HEK293 (cell line): ENCODE measurements at regions not wholly inside any gene's neighbourhood (a gene's known extent, or its start where the extent isn't known, plus 50 kb on each side); places are given as distances from the start of the nearest gene placed in this dataset.

Experiments used
- CTCF ChIA-PET: fragments of 350-600 bp; formaldehyde crosslinking; extraction: SDS; loops from one replicate; lab custom pipeline; 2021; ENCODE audit warnings: antibody characterized with exemption; lab: Yijun Ruan, JAX
- POLR2A ChIA-PET: fragments of 300-600 bp; formaldehyde crosslinking; extraction: SDS; loops from one replicate; lab custom pipeline; 2020; ENCODE audit warnings: antibody characterized with exemption, inconsistent platforms; lab: Yijun Ruan, JAX
- H3K27ac ChIP-seq: fragments of 200-500 bp; sonication (Bioruptor generic); 2 replicates; pipeline ENCODE4 v1.5.1; 2014; ENCODE audit warnings: low read depth, low read length, control low read depth, inconsistent platforms; ENCODE audit errors: extremely low read depth
- H3K36me3 ChIP-seq, 2 experiments: fragments of 200-500 bp in 1 of 2; sonication (Bioruptor generic) in 1 of 2; 1 replicate in 1 of 2; 2 replicates in 1 of 2; pipeline ENCODE4 v1.5.1; 2014 to 2017; ENCODE audit warnings: inconsistent platforms in 2 of 2, low read length in 2 of 2; ENCODE audit not compliant: control insufficient read depth in 2 of 2, insufficient read depth in 1 of 2
- H3K4me1 ChIP-seq: fragments of 200-500 bp; sonication (Bioruptor generic); 2 replicates; pipeline ENCODE4 v1.5.1; 2014; ENCODE audit warnings: mild to moderate bottlenecking, low read length, inconsistent platforms; ENCODE audit not compliant: control insufficient read depth, insufficient read depth
- H3K4me3 ChIP-seq: 2 replicates; pipeline ENCODE4 v1.5.1; 2011; ENCODE audit warnings: low read depth, mild to moderate bottlenecking, control low read depth, low read length, moderate library complexity
- H3K9me3 ChIP-seq: fragments of 200-500 bp; sonication (Bioruptor generic); 2 replicates; pipeline ENCODE4 v1.5.1; 2014; ENCODE audit warnings: low read depth, low read length, inconsistent platforms; ENCODE audit not compliant: control insufficient read depth, insufficient read depth
- HOXA7 ChIP-seq: sonication (generic); formaldehyde crosslinking; IDR thresholded peaks from 2 replicates; pipeline ENCODE4 v1.8.1; 2022; ENCODE audit warnings: missing genetic modification reagents, borderline replicate concordance
- OVOL3 ChIP-seq: fragments of 450-650 bp; formaldehyde crosslinking; IDR thresholded peaks from 2 replicates; pipeline ENCODE4 v1.5.1; 2016; ENCODE audit warnings: missing biosample characterization, missing genetic modification characterization
- PRDM1 ChIP-seq: fragments of 450-650 bp; formaldehyde crosslinking; IDR thresholded peaks from 2 replicates; pipeline ENCODE4; 2016; ENCODE audit warnings: missing biosample characterization, missing genetic modification characterization
- RBAK ChIP-seq: fragments of 450-650 bp; formaldehyde crosslinking; IDR thresholded peaks from 2 replicates; pipeline ENCODE4 v1.5.1; 2016; ENCODE audit warnings: missing biosample characterization, missing genetic modification characterization
- TRIM28 ChIP-seq: IDR thresholded peaks from 2 replicates; pipeline ENCODE4 v1.6.1; 2011; ENCODE audit warnings: low read length, control low read depth, borderline replicate concordance
- WT1 ChIP-seq: fragments of 450-650 bp; formaldehyde crosslinking; IDR thresholded peaks from 2 replicates; pipeline ENCODE4 v1.5.1; 2016; ENCODE audit warnings: missing biosample characterization, missing genetic modification characterization
- ZIC2 ChIP-seq: fragments of 450-650 bp; formaldehyde crosslinking; IDR thresholded peaks from 2 replicates; pipeline ENCODE4 v1.5.1; 2016; ENCODE audit warnings: missing biosample characterization, missing genetic modification characterization
- ZNF114 ChIP-seq: fragments of 450-650 bp; formaldehyde crosslinking; IDR thresholded peaks from 2 replicates; pipeline ENCODE4 v1.5.0; 2017; ENCODE audit warnings: missing biosample characterization, missing genetic modification characterization
- ZNF133 ChIP-seq: fragments of 450-650 bp; formaldehyde crosslinking; IDR thresholded peaks from 2 replicates; pipeline ENCODE4 v1.5.1; 2016; ENCODE audit warnings: missing biosample characterization, missing genetic modification characterization
- ZNF16 ChIP-seq: fragments of 450-650 bp; formaldehyde crosslinking; IDR thresholded peaks from 2 replicates; pipeline ENCODE4 v1.5.1; 2016; ENCODE audit warnings: low read depth, missing biosample characterization, missing genetic modification characterization
- ZNF223 ChIP-seq: fragments of 450-650 bp; formaldehyde crosslinking; IDR thresholded peaks from 2 replicates; pipeline ENCODE4 v1.5.1; 2016; ENCODE audit warnings: missing biosample characterization, missing genetic modification characterization
- ZNF248 ChIP-seq: fragments of 450-650 bp; formaldehyde crosslinking; IDR thresholded peaks from 2 replicates; pipeline ENCODE4 v1.5.1; 2017; ENCODE audit warnings: missing biosample characterization, missing genetic modification characterization
- ZNF335 ChIP-seq: fragments of 450-650 bp; formaldehyde crosslinking; conservative IDR thresholded peaks from 2 replicates; pipeline ENCODE4 v1.5.1; 2016; ENCODE audit warnings: missing biosample characterization, missing genetic modification characterization
- ZNF354C ChIP-seq: fragments of 450-650 bp; formaldehyde crosslinking; IDR thresholded peaks from 2 replicates; pipeline ENCODE4 v1.5.1; 2016; ENCODE audit warnings: missing biosample characterization, missing genetic modification characterization, low read depth, borderline replicate concordance
- ZNF366 ChIP-seq: fragments of 450-650 bp; formaldehyde crosslinking; conservative IDR thresholded peaks from 2 replicates; pipeline ENCODE4 v1.5.1; 2016; ENCODE audit warnings: missing biosample characterization, missing genetic modification characterization
- ZNF423 ChIP-seq: fragments of 450-650 bp; formaldehyde crosslinking; IDR thresholded peaks from 2 replicates; pipeline ENCODE4 v1.5.1; 2016; ENCODE audit warnings: missing biosample characterization, missing genetic modification characterization
- ZNF473 ChIP-seq: fragments of 450-650 bp; formaldehyde crosslinking; IDR thresholded peaks from 2 replicates; pipeline ENCODE4 v1.5.1; 2017; ENCODE audit warnings: missing biosample characterization, missing genetic modification characterization
- ZNF555 ChIP-seq: fragments of 450-650 bp; formaldehyde crosslinking; conservative IDR thresholded peaks from 2 replicates; pipeline ENCODE4 v1.5.1; 2017; ENCODE audit warnings: missing biosample characterization, mild to moderate bottlenecking, missing genetic modification characterization, inconsistent platforms
- ZNF747 ChIP-seq: fragments of 450-650 bp; formaldehyde crosslinking; IDR thresholded peaks from 2 replicates; pipeline ENCODE4 v1.5.1; 2016; ENCODE audit warnings: missing biosample characterization, missing genetic modification characterization
- ZNF785 ChIP-seq: fragments of 450-650 bp; formaldehyde crosslinking; IDR thresholded peaks from 2 replicates; pipeline ENCODE4 v1.5.1; 2016; ENCODE audit warnings: missing biosample characterization, missing genetic modification characterization
- ZNF843 ChIP-seq: fragments of 450-650 bp; formaldehyde crosslinking; IDR thresholded peaks from 2 replicates; pipeline ENCODE4 v1.5.1; 2016; ENCODE audit warnings: missing biosample characterization, missing genetic modification characterization
- ZSCAN16 ChIP-seq: fragments of 450-650 bp; formaldehyde crosslinking; IDR thresholded peaks from 2 replicates; pipeline ENCODE4 v1.5.1; 2016; ENCODE audit warnings: missing biosample characterization, missing genetic modification characterization
- ZXDB ChIP-seq: fragments of 450-650 bp; formaldehyde crosslinking; IDR thresholded peaks from 2 replicates; pipeline ENCODE4 v1.5.1; 2016; ENCODE audit warnings: missing biosample characterization, missing genetic modification characterization
- TF ChIP-seq, protein P1 (sequence below): fragments of 450-650 bp; formaldehyde crosslinking; conservative IDR thresholded peaks from 2 replicates; pipeline ENCODE4 v1.5.1; 2016; ENCODE audit warnings: low read depth, missing biosample characterization, missing genetic modification characterization
- TF ChIP-seq, protein P2 (sequence below): fragments of 450-650 bp; formaldehyde crosslinking; IDR thresholded peaks from 2 replicates; pipeline ENCODE4 v1.5.0; 2017; ENCODE audit warnings: missing biosample characterization, missing genetic modification characterization, borderline replicate concordance
- TF ChIP-seq, protein P3 (sequence below): fragments of 450-650 bp; IDR thresholded peaks from 2 replicates; pipeline ENCODE4 v1.5.1; 2018; ENCODE audit warnings: missing biosample characterization, missing genetic modification characterization

DNA sequence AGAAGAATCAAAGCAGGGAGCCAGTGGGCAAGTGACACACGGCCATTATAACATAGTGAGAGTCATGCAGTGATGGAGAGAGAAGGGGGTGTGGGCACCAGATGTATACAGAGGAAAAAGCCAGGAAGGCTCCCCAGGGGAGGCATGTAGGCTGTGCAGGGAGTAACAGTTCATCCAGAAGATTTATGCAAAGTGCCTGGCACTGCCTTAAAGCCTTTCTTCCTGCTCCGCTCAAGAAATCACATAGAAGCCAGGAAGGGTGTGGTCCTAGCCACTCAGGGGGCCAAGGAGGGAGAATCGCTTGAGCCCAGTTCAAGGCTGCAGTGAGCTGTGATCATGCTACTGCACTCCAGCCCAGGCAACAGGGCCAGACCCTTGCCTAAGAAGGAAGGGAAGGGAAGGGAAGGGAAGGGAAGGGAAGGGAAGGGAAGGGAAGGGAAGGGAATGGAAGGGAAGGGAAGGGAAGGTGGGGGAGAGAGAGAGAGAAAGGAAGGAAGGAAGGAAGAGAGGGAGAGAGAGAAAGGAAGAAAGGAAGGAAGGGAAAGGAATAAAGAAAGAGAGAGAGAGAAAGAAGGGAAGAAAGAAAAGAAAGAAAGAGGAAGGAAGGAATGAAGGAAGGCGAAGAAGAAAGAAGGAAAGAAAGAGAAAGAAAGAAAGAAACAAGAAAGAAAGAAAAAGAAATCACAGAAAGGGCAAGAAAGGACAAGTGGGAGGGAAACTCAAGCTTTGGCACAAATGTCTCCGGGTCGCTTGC is 89.8 kb downstream of the LHX2 start:
- CTCF ChIA-PET, result no interaction called here
- POLR2A ChIA-PET, result no interaction called here

DNA sequence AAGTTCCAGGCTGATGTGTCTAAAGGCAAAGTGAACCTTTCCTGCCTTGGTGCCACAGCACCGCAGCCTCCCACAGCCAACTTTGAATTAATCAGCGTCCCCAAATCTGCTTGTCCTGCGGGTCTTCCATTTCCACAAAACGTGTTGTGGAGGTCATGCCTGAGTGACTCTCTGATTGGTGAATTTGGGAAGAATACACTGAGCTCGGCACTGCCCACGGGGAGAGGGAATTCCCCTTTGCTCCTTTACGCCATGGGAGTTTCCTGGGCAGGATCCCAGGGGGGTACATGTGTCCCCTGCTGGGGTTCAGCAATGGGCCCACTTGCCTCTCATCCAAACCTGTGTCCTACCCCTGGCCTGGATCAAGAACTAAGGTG is 90.4 kb downstream of the LHX2 start:
- ChIA-PET CTCF (no interaction called here), POLR2A (no interaction called here)
- Histone ChIP-seq H3K9me3 (no peaks in the 10 kb centered on the region), H3K4me3 (no peak overlapping the region), H3K27ac (no peak overlapping the region)
- TF ChIP-seq ZNF473 (tag by site-specific recombination) (no peak), ZNF785 (tag by site-specific recombination) (no peak), ZNF114 (no peak), ZNF354C (no peak), OVOL3 (no peak), ZNF133 (tag by site-specific recombination) (no peak), ZXDB (tag by site-specific recombination) (no peak), ZNF747 (no peak), ZNF843 (no peak), ZNF335 (tag by site-specific recombination) (no peak), ZSCAN16 (tag by site-specific recombination) (no peak), RBAK (tag by site-specific recombination) (no peak), ZNF223 (tag by site-specific recombination) (no peak), ZNF16 (tag by site-specific recombination) (no peak), WT1 (tag by site-specific recombination) (no peak), ZNF555 (no peak), ZNF423 (tag by site-specific recombination) (no peak)
- TF ChIP-seq, protein P1, sequence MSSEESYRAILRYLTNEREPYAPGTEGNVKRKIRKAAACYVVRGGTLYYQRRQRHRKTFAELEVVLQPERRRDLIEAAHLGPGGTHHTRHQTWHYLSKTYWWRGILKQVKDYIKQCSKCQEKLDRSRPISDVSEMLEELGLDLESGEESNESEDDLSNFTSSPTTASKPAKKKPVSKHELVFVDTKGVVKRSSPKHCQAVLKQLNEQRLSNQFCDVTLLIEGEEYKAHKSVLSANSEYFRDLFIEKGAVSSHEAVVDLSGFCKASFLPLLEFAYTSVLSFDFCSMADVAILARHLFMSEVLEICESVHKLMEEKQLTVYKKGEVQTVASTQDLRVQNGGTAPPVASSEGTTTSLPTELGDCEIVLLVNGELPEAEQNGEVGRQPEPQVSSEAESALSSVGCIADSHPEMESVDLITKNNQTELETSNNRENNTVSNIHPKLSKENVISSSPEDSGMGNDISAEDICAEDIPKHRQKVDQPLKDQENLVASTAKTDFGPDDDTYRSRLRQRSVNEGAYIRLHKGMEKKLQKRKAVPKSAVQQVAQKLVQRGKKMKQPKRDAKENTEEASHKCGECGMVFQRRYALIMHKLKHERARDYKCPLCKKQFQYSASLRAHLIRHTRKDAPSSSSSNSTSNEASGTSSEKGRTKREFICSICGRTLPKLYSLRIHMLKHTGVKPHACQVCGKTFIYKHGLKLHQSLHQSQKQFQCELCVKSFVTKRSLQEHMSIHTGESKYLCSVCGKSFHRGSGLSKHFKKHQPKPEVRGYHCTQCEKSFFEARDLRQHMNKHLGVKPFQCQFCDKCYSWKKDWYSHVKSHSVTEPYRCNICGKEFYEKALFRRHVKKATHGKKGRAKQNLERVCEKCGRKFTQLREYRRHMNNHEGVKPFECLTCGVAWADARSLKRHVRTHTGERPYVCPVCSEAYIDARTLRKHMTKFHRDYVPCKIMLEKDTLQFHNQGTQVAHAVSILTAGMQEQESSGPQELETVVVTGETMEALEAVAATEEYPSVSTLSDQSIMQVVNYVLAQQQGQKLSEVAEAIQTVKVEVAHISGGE (tag by site-specific recombination), result no peak
- TF ChIP-seq, protein P2, sequence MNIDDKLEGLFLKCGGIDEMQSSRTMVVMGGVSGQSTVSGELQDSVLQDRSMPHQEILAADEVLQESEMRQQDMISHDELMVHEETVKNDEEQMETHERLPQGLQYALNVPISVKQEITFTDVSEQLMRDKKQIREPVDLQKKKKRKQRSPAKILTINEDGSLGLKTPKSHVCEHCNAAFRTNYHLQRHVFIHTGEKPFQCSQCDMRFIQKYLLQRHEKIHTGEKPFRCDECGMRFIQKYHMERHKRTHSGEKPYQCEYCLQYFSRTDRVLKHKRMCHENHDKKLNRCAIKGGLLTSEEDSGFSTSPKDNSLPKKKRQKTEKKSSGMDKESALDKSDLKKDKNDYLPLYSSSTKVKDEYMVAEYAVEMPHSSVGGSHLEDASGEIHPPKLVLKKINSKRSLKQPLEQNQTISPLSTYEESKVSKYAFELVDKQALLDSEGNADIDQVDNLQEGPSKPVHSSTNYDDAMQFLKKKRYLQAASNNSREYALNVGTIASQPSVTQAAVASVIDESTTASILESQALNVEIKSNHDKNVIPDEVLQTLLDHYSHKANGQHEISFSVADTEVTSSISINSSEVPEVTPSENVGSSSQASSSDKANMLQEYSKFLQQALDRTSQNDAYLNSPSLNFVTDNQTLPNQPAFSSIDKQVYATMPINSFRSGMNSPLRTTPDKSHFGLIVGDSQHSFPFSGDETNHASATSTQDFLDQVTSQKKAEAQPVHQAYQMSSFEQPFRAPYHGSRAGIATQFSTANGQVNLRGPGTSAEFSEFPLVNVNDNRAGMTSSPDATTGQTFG (tag by site-specific recombination), result no peak
- TF ChIP-seq, all 188 proteins: peak for 0
- no peaks in the 10 kb centered on the region for H3K36me3 ChIP-seq
- no peaks in the 10 kb centered on the region for H3K4me1 ChIP-seq

More for the DNA sequence above, 89.8 kb downstream of the LHX2 start:
- Histone ChIP-seq H3K9me3 (no peaks in the 10 kb centered on the region), H3K36me3 (no peaks in the 10 kb centered on the region), H3K4me3 (no peak overlapping the region), H3K4me1 (no peaks in the 10 kb centered on the region), H3K27ac (no peak overlapping the region)
- TF ChIP-seq, protein P3, sequence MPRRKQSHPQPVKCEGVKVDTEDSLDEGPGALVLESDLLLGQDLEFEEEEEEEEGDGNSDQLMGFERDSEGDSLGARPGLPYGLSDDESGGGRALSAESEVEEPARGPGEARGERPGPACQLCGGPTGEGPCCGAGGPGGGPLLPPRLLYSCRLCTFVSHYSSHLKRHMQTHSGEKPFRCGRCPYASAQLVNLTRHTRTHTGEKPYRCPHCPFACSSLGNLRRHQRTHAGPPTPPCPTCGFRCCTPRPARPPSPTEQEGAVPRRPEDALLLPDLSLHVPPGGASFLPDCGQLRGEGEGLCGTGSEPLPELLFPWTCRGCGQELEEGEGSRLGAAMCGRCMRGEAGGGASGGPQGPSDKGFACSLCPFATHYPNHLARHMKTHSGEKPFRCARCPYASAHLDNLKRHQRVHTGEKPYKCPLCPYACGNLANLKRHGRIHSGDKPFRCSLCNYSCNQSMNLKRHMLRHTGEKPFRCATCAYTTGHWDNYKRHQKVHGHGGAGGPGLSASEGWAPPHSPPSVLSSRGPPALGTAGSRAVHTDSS (tag by site-specific recombination), result no peak
- 0 out of 2 replicates have a peak, but pooled peaks have one; percentile 39 for TF ChIP-seq ZIC2 (tag by site-specific recombination)
- peak; percentile 11; the same call in 1 of the 2 replicates for TF ChIP-seq ZNF248
- TF ChIP-seq PRDM1, result peak; percentile 92
- no peak for TF ChIP-seq TRIM28
- no peak for TF ChIP-seq HOXA7
- TF ChIP-seq ZNF366 (tag by site-specific recombination), result peak; percentile 91
